Hypothalamus (tissue), 51 donors: ENCODE measurements at regions not wholly inside any gene's neighbourhood (a gene's known extent, or its start where the extent isn't known, plus 50 kb on each side); places are given as distances from the start of the nearest gene placed in this dataset.
"Not testable (repeated sequence)": the region's sequence is repeated elsewhere in the genome, so short reads cannot be mapped to it uniquely, and the experiment has no call there.

ENCODE experiments used
- DNase-seq, 51 donors: peaks; one replicate each; lab custom pipeline; 2025; lab: John Stamatoyannopoulos, UW

DNA sequence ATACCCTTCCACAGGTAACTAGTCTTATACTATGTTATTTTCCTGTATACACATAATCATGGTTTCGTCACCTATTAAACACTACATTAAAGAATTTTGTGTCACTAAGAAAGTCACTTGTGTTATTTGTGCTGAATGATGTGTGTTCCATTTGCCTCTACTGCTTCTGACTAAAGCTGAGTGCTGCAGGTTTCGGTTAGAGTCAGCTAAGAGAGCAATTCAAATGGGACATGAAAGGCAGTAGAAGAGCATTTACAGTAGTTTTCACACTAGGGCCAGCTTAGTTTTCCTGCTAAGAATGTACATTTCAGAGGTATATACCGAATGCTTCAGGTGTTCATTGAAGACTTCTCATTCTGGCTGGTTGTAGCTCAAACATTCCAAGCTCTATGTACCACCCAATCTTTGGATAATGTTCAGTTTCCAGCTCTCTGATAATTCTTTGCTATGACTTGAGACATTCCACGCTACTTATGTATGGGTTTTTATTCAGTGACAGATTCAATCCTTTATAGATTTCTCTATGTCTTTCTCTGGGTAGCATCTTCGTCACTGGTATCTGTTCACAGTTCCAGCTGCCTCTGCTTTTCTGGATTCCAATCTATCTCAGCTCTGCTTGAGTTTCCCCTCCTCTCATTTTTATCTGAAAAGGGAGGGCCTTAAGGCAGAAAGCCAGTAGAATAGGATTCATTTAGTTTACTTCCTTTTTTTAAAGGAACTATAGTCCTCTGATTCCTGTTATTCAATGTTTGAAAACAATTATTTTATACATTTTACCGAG, 164.4 kb downstream of the CXXC4 start:
- DNase-seq: no peak

DNA sequence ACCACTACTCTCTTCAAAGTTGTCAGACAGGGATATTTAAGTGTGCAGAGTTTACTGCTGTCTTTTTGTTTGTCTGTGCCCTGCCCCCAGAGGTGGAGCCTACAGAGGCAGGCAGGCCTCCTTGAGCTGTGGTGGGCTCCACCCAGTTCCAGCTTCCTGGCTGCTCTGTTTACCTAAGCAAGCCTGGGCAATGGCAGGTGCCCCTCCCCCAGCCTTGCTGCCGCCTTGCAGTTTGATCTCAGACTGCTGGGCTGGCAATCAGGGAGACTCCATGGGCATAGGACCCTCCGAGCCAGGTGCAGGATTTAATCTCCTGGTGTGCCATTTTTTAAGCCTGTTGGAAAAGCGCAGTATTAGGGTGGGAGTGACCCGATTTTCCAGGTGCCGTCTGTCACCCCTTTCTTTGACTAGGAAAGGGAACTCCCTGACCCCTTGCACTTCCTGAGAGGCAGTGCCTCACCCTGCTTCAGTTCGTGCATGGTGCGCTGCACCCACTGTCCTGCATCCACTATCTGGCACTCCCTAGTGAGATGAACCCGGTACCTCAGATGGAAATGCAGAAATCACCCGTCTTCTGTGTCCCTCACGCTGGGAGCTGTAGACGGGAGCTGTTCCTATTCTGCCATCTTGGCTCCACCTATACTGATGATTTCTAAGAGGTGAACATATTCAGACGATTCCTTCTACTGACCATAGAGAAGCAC, 167.6 kb downstream of the CXXC4 start:
- DNase-seq: not testable (repeated sequence)

DNA sequence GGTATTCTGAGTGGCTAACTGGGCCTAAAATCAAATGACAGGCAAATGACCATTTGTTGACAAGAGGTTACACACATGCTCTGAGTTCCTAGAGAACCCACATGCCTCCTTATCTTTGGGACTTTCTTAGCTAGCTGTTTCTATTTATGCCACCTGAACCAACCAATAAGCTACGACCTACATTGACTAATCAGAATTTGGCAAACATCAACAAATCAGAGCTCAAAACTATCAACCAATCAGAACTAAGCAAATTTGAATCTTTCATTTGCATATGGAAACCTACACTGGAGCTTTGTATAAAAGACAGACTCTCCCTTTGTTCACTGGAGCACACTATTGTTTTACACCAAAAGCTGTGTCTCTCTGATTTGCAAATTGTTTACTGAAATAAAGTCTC, 192.0 kb downstream of the CXXC4 start:
- peak in 1 of 51 donors; percentile 84 for DNase-seq

DNA sequence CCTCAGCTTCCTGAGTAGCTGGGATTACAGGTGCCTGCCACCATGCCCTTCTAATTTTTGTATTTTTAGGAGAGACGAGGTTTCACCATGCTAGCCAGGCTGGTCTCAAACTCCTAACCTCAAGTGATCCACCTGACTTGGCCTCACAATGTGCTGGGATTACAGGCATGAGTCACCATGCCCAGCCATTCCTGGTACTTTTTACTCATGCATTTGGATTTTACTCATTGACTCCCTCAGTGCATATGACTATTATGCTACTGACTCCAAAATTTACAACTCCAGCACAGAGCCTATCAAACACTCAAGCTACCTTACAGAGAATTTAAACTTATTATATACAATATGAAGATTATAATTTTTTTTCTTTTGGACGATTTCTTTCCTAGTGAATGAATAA, 199.9 kb downstream of the CXXC4 start:
- no peak for DNase-seq

DNA sequence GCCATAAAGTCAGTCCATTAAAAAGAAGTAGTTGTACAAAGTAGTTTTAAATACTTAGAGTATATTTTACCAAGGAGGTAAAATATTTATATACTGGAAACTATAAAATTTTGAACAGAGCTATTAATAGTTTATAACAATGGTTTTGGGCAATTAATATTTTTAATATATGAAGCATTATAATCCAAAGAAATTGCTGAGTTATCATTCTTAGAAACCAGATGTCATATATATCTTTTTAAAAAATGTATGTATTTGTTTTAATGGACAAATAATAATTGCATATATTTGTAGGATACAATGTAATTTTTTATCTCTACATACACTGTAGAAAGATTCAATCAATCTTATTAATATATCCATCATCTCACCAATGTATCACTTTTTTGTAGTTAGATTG, 207.8 kb downstream of the CXXC4 start:
- no peak for DNase-seq

DNA sequence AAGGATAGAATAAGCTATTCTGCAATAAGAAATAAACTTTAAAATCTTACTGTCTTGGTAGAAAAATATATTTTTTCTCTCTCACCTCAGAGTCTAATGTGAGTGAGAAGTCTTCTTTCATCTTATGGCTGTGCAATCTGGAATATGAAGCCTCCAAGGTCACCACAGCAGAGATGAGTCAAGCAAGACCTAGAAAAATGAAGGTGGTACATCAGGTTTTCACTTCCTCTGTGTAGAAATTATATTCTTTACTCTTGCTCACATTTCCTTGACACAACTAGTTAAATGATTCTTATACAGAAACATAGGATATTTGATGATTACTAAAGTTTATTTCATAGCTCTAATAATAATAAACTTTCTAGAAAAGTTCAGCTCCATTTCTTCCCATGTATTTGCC, 211.4 kb downstream of the CXXC4 start:
- DNase-seq: no peak

DNA sequence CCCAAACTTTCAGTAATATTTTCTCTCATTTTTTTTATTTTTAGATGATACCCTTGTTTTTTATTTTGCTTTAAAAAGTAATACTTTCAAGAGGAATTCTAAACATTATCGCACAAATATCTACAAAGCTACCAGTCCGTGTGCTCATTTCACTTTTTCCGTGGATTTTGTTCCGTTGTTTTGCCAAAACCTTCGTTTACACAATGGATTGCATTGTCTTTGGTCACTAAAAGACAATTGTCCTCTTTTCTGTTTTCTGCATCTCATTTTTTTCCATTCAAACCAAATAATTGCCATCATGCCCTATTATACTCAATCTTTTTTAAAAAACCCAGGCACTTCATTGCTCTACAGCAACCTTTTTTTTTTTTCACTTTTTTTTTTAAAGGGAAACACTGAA, 214.9 kb downstream of the CXXC4 start:
- peak in 3 of 51 donors; percentile 4 to 65 (median 12) for DNase-seq

DNA sequence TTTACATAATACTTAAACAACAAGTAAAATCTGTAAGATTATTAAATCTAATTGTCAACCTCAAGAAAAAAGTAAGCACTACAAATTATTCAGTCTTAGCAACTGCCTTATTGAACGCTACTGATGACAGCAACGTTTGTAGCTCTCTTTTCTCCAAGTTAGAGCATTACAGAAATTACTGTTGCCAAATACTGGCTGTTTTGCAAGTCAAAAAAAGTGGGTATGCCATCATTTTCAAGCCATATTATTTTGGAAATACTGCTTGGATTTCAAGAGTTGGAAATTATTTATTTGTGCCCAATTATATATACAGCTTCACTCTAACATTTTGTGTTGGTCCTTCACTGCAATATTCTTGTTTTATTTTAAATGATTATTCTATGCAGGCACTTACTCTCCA, 221.7 kb downstream of the CXXC4 start:
- DNase-seq: no peak

DNA sequence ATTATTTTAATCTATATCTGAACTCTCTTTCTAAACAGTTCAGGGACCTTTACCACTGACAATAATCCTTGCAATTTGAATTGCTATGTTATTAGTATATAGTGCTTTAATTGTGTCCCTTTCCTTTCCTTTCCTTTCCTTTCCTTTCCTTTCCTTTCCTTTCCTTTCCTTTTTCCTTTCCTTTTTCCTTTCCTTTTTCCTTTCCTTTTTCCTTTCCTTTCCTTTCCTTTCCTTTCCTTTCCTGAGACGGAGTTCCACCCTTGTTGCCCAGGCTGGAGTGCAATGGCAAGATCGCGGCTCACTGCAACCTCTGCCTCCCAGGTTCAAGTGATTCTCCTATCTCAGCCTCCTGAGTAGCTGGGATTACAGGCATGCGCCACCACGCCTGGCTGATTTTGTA, 225.1 kb downstream of the CXXC4 start:
- DNase-seq: not testable (repeated sequence)

DNA sequence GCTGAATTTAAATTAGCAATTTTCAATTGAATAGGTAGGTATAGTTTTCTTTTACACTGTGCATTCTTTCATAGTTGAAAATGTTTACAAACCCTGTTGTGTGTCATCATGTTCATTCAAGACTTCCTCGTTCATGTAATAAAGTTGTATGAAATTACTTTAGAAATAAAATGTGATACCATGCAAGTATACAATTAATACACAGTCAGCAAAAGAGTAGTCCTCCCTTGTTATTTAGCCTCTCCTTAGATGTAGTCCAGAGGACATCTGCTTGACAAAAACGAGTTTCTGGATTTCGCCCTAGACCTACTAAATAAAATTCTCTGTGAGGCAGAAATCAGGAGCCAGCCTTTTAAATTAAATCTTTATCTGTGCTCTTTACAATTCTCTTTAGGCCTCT, 231.6 kb downstream of the CXXC4 start:
- DNase-seq: no peak

DNA sequence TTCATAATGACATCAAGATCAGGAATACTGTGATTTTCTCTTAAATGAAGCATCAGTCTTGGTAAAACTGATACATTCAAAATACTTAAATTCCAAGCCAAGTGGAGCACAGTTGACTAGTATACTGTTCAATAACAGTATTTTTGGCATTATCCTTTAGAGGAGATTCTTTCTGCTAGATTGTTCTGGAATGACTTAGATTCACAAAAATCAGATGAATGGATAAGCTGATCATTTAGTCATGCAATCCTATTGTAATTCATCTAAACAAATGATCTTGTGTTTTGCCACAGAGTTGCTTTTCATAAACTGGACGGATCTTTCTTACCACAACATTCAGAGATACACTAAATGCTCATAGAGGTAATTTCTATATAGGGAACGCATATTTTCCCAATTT, 232.0 kb downstream of the CXXC4 start:
- no peak for DNase-seq

DNA sequence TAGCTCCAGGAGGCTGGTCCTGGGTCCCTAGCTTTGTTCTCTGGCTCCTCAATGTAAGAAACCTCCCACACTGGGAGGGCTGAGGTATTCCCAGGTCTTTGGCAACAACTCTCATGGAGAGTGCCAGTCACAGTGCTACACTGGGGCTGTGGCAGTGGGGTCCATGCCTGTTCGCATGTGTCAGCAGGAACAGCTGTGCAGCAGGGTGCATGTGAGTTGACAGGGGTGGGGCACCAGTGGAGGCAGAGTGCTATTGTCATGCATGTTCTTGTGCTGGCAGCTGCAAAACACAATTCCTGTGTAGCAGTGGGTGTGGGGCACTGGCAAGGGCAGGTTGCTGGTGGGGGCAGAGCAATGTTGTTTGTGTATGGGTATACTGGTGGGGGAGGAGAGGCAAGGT, 246.0 kb downstream of the CXXC4 start:
- no peak for DNase-seq

DNA sequence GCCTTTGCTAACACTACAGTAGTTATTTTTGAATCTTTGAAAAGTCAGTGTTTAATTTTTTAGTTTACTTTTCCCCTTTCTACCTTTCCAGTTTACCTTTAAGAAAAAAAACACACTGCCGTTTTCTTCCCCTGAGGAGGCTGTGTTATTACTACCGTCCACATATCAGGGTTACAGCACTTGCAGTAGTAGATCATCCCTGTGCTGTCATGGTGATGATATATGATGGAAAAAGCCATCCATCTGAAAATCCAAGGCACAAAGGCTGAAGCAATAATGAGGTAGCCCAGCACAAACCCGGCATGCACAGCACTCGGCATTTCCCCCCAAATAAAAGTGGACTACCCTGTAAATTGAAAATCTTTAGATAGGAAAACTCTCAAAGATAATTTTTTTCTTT, 258.7 kb downstream of the CXXC4 start:
- DNase-seq: no peak

DNA sequence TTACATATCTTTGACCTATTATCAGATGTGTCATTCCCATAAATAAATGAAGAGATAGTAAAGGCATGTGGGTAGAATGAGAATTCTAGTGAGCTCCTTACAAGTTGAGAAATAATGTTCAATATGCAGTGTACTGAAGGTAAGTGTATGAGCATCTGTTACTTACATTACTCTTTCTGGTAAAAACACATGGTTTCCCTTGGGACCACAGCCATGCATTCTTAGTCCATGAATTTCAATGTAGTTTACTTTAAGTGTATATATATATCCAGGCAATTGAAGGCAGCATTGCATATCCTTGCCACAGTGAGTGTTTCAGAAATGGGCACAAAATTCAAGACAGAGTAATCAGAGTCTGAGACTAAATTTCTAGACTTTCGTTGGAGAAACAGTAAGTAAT, 277.2 kb downstream of the CXXC4 start:
- no peak for DNase-seq

DNA sequence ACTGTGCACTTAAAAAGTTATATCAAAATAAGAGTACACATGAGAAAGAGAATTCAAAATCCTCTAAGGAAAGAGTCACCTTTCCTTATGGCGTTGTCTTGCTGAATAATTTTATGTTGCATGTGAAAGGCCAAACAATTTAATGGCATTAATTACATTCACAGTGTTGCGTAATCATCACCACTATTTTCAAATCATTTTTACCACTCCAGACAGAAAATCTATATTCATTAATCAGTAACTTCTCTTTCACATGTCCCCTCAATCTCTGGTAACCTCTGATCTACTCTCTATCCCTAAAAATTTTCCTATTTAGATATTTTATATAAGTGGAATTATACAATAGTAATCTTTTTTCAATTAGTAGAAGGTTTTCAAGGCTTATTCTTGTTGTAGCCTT, 283.0 kb downstream of the CXXC4 start:
- no peak for DNase-seq

DNA sequence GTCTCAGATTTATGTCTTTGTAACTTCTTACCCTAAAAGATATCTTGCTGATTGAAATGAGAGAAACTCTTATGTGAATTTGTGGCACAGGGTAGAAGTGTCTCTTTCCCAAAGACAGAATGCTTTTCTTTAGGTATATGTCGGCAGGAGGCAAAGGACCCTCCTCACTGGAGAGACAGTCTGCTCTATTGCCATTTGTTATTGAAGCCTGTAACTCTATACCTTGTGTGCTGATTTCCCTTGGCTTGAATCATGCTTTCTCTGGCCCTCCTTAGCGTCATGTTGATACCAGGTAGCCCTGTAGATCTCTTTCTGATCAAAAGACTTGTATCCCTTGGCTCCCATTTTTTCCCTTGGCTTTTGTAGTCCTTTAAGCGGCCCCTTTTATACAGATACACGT, 284.3 kb downstream of the CXXC4 start:
- DNase-seq: no peak

DNA sequence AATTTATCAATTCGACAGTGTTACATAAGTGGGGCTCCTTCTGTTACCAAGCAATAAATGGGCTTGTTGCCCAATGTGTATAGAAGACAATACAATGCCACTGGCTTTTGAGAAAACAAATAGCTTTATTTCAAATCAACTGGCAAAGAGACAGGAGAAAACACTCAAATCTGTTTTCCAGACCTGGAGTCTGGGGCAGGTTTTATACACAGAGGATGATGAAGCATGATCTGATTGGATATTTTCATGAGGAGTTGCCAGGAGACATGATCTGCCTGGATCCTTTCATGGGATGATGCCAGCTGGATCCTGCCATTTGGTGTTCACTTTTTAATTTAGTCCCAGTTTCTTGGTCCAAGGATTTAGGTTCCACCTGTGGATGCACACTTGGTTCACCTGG, 287.9 kb downstream of the CXXC4 start:
- DNase-seq: no peak

DNA sequence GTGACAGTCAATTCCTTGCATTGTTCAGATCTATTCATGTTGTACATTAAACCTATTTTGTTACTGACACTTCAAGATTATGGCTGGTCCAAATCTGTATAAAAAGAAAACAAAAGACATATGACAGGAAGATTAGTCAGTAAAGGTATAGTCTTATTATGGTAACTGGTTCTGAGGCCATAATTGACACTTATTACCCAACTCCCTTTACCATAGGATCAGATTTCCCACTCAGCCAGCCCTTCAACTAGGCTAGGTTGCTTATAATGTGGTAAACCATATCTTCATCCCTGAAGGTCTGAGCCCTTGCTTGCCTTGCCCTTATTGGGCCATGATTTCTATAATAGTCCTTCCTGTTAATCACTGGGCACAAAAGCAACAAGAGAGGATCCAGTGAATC, 289.6 kb downstream of the CXXC4 start:
- no peak for DNase-seq

DNA sequence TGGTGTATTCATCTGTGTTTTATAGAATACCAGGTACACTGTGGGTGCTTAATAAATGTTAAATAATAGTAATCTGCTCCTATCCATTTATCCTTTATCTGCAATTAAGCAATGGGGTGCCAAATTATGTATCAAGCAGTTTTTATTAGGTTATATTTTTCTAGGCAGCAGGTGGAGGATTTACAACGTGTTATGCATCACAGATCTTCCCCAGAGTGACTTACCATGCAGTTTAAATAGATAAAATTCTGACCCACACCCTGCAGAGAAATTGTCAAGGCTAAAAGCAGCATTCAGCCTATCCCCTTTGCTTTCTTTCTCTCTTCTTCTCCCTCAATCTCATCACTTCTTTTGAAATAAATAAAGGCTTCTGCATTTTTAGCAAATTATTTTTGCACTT, 306.4 kb downstream of the CXXC4 start:
- DNase-seq: no peak

DNA sequence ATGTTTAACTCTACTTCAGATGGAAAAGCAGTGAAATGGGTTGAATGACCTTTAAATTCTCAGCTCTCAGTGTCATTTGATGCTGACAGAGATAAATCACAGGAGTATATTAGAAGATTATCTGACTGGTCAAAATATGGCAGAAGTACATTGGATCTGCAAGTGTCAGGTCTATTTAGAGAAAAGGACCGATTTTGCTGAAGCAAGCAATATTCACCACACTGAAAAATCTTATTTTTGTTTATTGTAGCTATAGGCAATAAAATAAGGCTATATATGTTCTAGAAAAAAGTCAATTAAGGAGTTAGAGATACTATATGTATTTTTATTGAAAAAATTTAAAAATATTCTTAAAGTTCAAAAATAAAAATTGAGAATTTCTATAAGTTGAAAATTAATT, 325.3 kb downstream of the CXXC4 start:
- DNase-seq: no peak

DNA sequence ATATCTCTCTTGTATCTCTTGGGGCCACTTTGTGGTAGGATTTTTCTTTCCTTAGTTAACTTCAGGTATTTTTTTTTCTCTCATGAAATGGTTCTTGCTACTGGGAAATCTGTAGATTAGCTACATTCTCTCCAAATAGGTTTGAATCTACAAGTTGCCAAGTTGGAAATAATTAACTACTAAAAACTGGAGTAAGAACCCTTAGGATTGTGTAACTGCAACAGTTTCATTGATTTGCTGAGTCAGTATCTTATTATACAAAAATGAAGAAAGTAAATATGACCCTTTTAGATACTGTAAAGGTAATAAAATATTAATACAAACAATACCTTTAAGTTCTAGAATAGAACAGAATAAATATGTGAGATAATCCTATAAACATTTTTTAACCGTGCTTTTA, 327.9 kb downstream of the CXXC4 start:
- no peak for DNase-seq

DNA sequence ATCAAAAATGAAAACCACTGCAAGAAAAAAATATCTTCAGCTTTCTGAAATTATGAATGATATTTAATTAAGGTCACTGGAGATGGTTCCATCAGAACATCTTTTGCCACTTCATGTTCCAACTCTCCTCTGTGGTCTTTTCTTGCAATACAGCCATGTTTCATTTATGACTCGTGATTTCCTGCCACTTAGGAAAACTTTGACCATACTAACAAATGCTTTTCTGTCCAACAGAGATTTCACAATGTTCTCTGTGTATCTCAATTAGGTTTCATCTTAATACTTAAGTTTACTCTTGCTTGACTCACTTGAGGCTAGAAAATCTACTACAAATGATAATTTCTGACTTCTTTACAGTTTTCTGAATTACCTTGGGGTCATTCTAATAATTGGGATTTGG, 330.9 kb downstream of the CXXC4 start:
- no peak for DNase-seq

DNA sequence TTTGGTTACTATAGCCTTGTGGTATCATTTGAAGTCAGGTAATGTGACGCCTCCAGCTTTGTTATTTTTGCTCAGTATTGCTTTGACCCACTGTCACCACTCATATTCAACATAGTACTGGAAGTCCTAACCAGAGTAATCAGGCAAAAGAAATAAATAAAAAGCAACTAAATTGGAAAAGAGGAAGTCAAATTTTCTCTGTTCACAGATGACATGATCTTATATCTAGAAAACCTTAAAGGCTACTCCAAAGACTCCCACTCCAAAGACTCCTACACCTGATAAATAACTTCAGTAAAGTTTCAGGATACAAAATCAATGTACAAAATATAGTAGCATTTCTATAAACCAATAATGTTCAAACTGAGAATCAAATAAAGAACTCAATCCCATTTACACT, 348.6 kb downstream of the CXXC4 start:
- no peak for DNase-seq
